CD4-positive, alpha-beta T cell (primary cell): ENCODE measurements at regions not wholly inside any gene's neighbourhood (a gene's known extent, or its start where the extent isn't known, plus 50 kb on each side); places are given as distances from the start of the nearest gene placed in this dataset.

ENCODE experiments used
- ATAC-seq: fragments of 200-7000 bp; cut with Tn5 transposase; one replicate; pipeline ENCODE4 v1.10.0; 2022; ENCODE audit warnings: mild to moderate bottlenecking; ENCODE audit not compliant: poor library complexity
- CTCF ChIA-PET: fragments of 350-600 bp; sonication (Branson Sonifier 250); formaldehyde crosslinking; loops from one replicate; lab custom pipeline; 2021; ENCODE audit warnings: antibody characterized with exemption, inconsistent platforms; lab: Charles Lee
- POLR2A ChIA-PET: fragments of 350-600 bp; sonication (Branson Sonifier 250); formaldehyde crosslinking; loops from one replicate; lab custom pipeline; 2021; ENCODE audit warnings: antibody characterized with exemption, inconsistent platforms; lab: Charles Lee
- DNase-seq, 14 experiments: peaks; one replicate each; pipeline ENCODE4 v3.0.0-alpha.2; 2013 to 2020; ENCODE audit warnings: mixed read lengths in 2 of 14
- H3K27ac ChIP-seq, 2 donors: one replicate each; pipeline versions ENCODE4 v1.5.1 to v1.7.0; 2013; ENCODE audit warnings: low read length in 2 of 2, low read depth in 1 of 2, mild to moderate bottlenecking in 1 of 2
- H3K27me3 ChIP-seq, 2 experiments: 1 replicate in 1 of 2; 2 replicates in 1 of 2; pipeline versions ENCODE4 v1.6.1 to v1.7.0; 2013; ENCODE audit warnings: low read length in 2 of 2, control low read depth in 1 of 2, mild to moderate bottlenecking in 1 of 2, moderate library complexity in 1 of 2; ENCODE audit not compliant: insufficient read depth in 2 of 2, control insufficient read depth in 1 of 2
- H3K36me3 ChIP-seq: one replicate; pipeline ENCODE4 v1.6.1; 2013; ENCODE audit warnings: low read length, control low read depth; ENCODE audit not compliant: insufficient read depth
- H3K4me1 ChIP-seq: one replicate; pipeline ENCODE4 v1.6.1; 2013; ENCODE audit warnings: low read length, control low read depth; ENCODE audit not compliant: insufficient read depth
- H3K4me3 ChIP-seq: one replicate; pipeline ENCODE4 v1.5.1; 2013; ENCODE audit warnings: mild to moderate bottlenecking, low read length, moderate library complexity
- H3K9me3 ChIP-seq, 2 experiments: 1 replicate in 1 of 2; 2 replicates in 1 of 2; pipeline versions ENCODE4 v1.6.1 to v1.7.0; 2013; ENCODE audit warnings: low read length in 2 of 2, mild to moderate bottlenecking in 2 of 2, control low read depth in 1 of 2, moderate library complexity in 1 of 2; ENCODE audit not compliant: control insufficient read depth in 1 of 2, insufficient read depth in 1 of 2
- H3K27ac Mint-ChIP-seq: one replicate; pipeline ENCODE4 v1.8.0; 2020; ENCODE audit warnings: mixed read lengths
- H3K27me3 Mint-ChIP-seq: one replicate; pipeline ENCODE4 v1.8.0; 2021; ENCODE audit warnings: mixed read lengths
- H3K36me3 Mint-ChIP-seq: one replicate; pipeline ENCODE4 v1.8.0; 2021; ENCODE audit warnings: low read depth, mixed read lengths
- H3K4me1 Mint-ChIP-seq: one replicate; pipeline ENCODE4 v1.8.0; 2021; ENCODE audit warnings: low read depth, mixed read lengths
- H3K4me3 Mint-ChIP-seq: one replicate; pipeline ENCODE4 v1.8.0; 2020; ENCODE audit warnings: mild to moderate bottlenecking, mixed read lengths
- H3K9me3 Mint-ChIP-seq: one replicate; pipeline ENCODE4 v1.8.0; 2020; ENCODE audit warnings: mixed read lengths
- CTCF ChIP-seq: fragments of 200-600 bp; IDR thresholded peaks from one replicate; pipeline ENCODE4 v1.8.0; 2022; ENCODE audit warnings: antibody characterized with exemption, mild to moderate bottlenecking
- intact Hi-C, 2 experiments: fragments of 100-400 bp; cut with DNase I in 1 of 2; cut with micrococcal nuclease in 1 of 2; formaldehyde crosslinking; loops; one replicate each; pipeline versions ENCODE4 v1.15.1 to v1.9.0; 2023 to 2025; cut with DNase I, micrococcal nuclease

DNA sequence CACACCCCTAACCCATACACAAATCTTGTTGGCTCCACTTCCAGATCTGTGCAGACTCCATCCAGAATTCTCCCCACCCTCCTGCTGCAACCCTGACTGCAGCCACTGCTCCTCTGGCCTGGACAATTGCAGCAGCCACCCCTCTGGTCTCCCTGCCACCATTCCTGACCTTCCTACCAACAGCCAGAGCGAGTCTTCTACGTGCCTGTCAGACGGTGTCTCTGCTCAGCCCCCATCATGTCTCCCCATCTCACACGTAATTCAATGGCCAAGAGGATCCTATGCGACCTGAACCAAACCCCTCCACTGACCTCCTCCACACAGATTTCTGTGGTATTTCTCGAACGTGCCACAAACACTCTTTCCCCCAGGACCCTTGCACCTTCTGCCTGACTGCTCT is 103.3 kb downstream of the TPRA1 start:
- no peak overlapping the region for H3K27ac Mint-ChIP-seq
- Histone ChIP-seq H3K27ac (no peak overlapping the region), H3K36me3 (no peaks in the 10 kb centered on the region), H3K27me3 (peaks cover 9 to 13% of the 10 kb centered on the region in 2 experiments), H3K4me1 (peaks cover 2% of the 10 kb centered on the region), H3K9me3 (peaks cover 0 to 4% of the 10 kb centered on the region in 2 experiments), H3K4me3 (no peak overlapping the region)
- intact Hi-C loops = no loop called here
- ATAC-seq (no peak), DNase-seq (no peak)
- no peaks in the 10 kb centered on the region for H3K36me3 Mint-ChIP-seq
- no peaks in the 10 kb centered on the region for H3K4me1 Mint-ChIP-seq
- H3K9me3 Mint-ChIP-seq = no peaks in the 10 kb centered on the region
- ChIA-PET POLR2A (no interaction called here), CTCF (no interaction called here)
- H3K27me3 Mint-ChIP-seq = peaks cover 38% of the 10 kb centered on the region
- H3K4me3 Mint-ChIP-seq = no peak overlapping the region
- no peak for TF ChIP-seq CTCF

DNA sequence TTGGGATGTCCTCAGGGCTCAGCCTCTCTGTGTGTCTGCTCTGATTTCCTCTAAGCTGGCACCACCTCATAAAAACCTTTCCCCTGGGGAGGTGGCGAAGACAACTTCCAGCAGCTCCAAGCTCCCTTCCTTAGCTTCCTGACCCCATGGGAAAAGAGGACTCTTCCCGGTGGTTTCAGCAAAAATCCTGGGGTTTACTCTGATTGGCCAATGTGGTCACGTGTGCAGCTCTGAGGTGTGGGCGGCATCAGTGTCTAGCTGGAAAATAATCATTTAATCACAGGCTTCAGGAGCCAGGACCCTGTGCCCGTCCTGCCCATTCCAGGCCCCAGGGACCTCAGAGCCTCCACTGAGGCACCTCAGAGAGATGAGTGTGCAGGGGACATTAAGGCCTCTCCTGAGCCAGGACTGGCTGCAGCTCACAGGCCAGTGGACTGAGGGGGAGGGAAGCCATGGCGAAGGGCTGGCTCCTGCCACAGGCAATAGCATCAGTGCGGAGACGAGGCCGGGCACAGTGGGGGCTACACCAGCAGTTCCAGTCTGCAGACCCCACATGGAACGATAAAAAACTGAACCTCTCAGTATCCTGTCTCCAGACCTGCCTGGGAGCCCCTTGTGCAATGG is 104.1 kb downstream of the TPRA1 start:
- no peaks in the 10 kb centered on the region for H3K4me1 Mint-ChIP-seq
- peaks cover 38% of the 10 kb centered on the region for H3K27me3 Mint-ChIP-seq
- no peak overlapping the region for H3K27ac Mint-ChIP-seq
- Histone ChIP-seq H3K27me3 (peaks cover 9 to 13% of the 10 kb centered on the region in 2 experiments), H3K4me1 (peaks cover 2% of the 10 kb centered on the region), H3K4me3 (no peak overlapping the region), H3K9me3 (peaks cover 0 to 4% of the 10 kb centered on the region in 2 experiments), H3K36me3 (no peaks in the 10 kb centered on the region), H3K27ac (no peak overlapping the region)
- no peak for TF ChIP-seq CTCF
- POLR2A ChIA-PET = no interaction called here
- intact Hi-C loops = no loop called here
- H3K36me3 Mint-ChIP-seq = no peaks in the 10 kb centered on the region
- CTCF ChIA-PET = no interaction called here
- ATAC-seq (no peak), DNase-seq (no peak)
- H3K4me3 Mint-ChIP-seq = no peak overlapping the region
- no peaks in the 10 kb centered on the region for H3K9me3 Mint-ChIP-seq

- peaks cover 0 to 4% of the 10 kb centered on the region in 2 experiments for H3K9me3 ChIP-seq
- no peak overlapping the region for H3K27ac ChIP-seq
- no peaks in the 10 kb centered on the region for H3K36me3 ChIP-seq
- no peaks in the 10 kb centered on the region for H3K4me1 Mint-ChIP-seq
- H3K27me3 Mint-ChIP-seq = peaks cover 38% of the 10 kb centered on the region
- no peak overlapping the region for H3K4me3 ChIP-seq
- no peak overlapping the region for H3K4me3 Mint-ChIP-seq
- no peak for ATAC-seq
- ChIA-PET POLR2A (no interaction called here), CTCF (no interaction called here)
- H3K36me3 Mint-ChIP-seq = no peaks in the 10 kb centered on the region
- no peak for TF ChIP-seq CTCF
- H3K9me3 Mint-ChIP-seq = no peaks in the 10 kb centered on the region
- H3K4me1 ChIP-seq = peaks cover 2% of the 10 kb centered on the region
- no peak for DNase-seq
- peaks cover 9 to 13% of the 10 kb centered on the region in 2 experiments for H3K27me3 ChIP-seq
- H3K27ac Mint-ChIP-seq = no peak overlapping the region
- intact Hi-C loops = no loop called here
These were observed 105.0 kb downstream of the TPRA1 start for GRCh38 chr3:127485396-127486170.
